ENCODE measurements at regions not wholly inside any gene's neighbourhood (a gene's known extent, or its start where the extent isn't known, plus 50 kb on each side); places are given as distances from the start of the nearest gene placed in this dataset.

- Histone ChIP-seq H3K9ac (ENCODE audit: low read depth in 1 of 2, low read length in 2 of 2) (no peak overlapping the region), H3K27me3 (ENCODE audit: control insufficient read depth in 1 of 2, insufficient read depth in 2 of 2, low read length in 2 of 2) (no peaks in the 10 kb centered on the region), H3K36me3 (ENCODE audit: control insufficient read depth in 1 of 2, insufficient read depth in 2 of 2, low read length in 2 of 2) (no peaks in the 10 kb centered on the region), H3K4me1 (ENCODE audit: control insufficient read depth in 1 of 2, insufficient read depth in 2 of 2, low read length in 2 of 2) (peaks cover 4 to 6% of the 10 kb centered on the region in 2 donors), H3K27ac (ENCODE audit: low read depth, low read length) (no peak overlapping the region), H3K9me3 (ENCODE audit: control insufficient read depth in 1 of 2, low read length in 2 of 2) (no peaks in the 10 kb centered on the region), H3K4me3 (ENCODE audit: low read depth in 1 of 2, low read length in 2 of 2) (no peak overlapping the region)
Observed at GRCh38 chr14:100445436-100446088, 122.4 kb downstream of the SLC25A47 start.

- H3K4me3 ChIP-seq (ENCODE audit: low read depth in 1 of 2, low read length in 2 of 2): no peak overlapping the region
- H3K9me3 ChIP-seq (ENCODE audit: control insufficient read depth in 1 of 2, low read length in 2 of 2): no peaks in the 10 kb centered on the region
- no peaks in the 10 kb centered on the region for H3K27me3 ChIP-seq (ENCODE audit: control insufficient read depth in 1 of 2, insufficient read depth in 2 of 2, low read length in 2 of 2)
- no peaks in the 10 kb centered on the region for H3K36me3 ChIP-seq (ENCODE audit: control insufficient read depth in 1 of 2, insufficient read depth in 2 of 2, low read length in 2 of 2)
- no peak overlapping the region for H3K9ac ChIP-seq (ENCODE audit: low read depth in 1 of 2, low read length in 2 of 2)
- no peak overlapping the region for H3K27ac ChIP-seq (ENCODE audit: low read depth, low read length)
- H3K4me1 ChIP-seq (ENCODE audit: control insufficient read depth in 1 of 2, insufficient read depth in 2 of 2, low read length in 2 of 2): no peaks in the 10 kb centered on the region
Observed at GRCh38 chr14:100446572-100446971, 123.4 kb downstream of the SLC25A47 start.

- Histone ChIP-seq H3K9ac (ENCODE audit: low read depth in 1 of 2, low read length in 2 of 2) (no peak overlapping the region), H3K27ac (ENCODE audit: low read depth, low read length) (no peak overlapping the region), H3K4me3 (ENCODE audit: low read depth in 1 of 2, low read length in 2 of 2) (no peak overlapping the region), H3K9me3 (ENCODE audit: control insufficient read depth in 1 of 2, low read length in 2 of 2) (no peaks in the 10 kb centered on the region), H3K36me3 (ENCODE audit: control insufficient read depth in 1 of 2, insufficient read depth in 2 of 2, low read length in 2 of 2) (no peaks in the 10 kb centered on the region), H3K4me1 (ENCODE audit: control insufficient read depth in 1 of 2, insufficient read depth in 2 of 2, low read length in 2 of 2) (no peaks in the 10 kb centered on the region), H3K27me3 (ENCODE audit: control insufficient read depth in 1 of 2, insufficient read depth in 2 of 2, low read length in 2 of 2) (no peaks in the 10 kb centered on the region)
Observed at GRCh38 chr14:100448376-100448775, 125.2 kb downstream of the SLC25A47 start.

- Histone ChIP-seq H3K27me3 (ENCODE audit: control insufficient read depth in 1 of 2, insufficient read depth in 2 of 2, low read length in 2 of 2) (no peaks in the 10 kb centered on the region), H3K9me3 (ENCODE audit: control insufficient read depth in 1 of 2, low read length in 2 of 2) (no peaks in the 10 kb centered on the region), H3K27ac (ENCODE audit: low read depth, low read length) (no peak overlapping the region), H3K36me3 (ENCODE audit: control insufficient read depth in 1 of 2, insufficient read depth in 2 of 2, low read length in 2 of 2) (no peaks in the 10 kb centered on the region), H3K4me1 (ENCODE audit: control insufficient read depth in 1 of 2, insufficient read depth in 2 of 2, low read length in 2 of 2) (no peaks in the 10 kb centered on the region), H3K4me3 (ENCODE audit: low read depth in 1 of 2, low read length in 2 of 2) (no peak overlapping the region), H3K9ac (ENCODE audit: low read depth in 1 of 2, low read length in 2 of 2) (no peak overlapping the region)
Observed at GRCh38 chr14:100449225-100449987, 126.3 kb downstream of the SLC25A47 start.

GRCh38 chr14:100450049-100450448, 126.9 kb downstream of the SLC25A47 start:
- no peak overlapping the region for H3K9ac ChIP-seq (ENCODE audit: low read depth in 1 of 2, low read length in 2 of 2)
- no peaks in the 10 kb centered on the region for H3K9me3 ChIP-seq (ENCODE audit: control insufficient read depth in 1 of 2, low read length in 2 of 2)
- H3K27me3 ChIP-seq (ENCODE audit: control insufficient read depth in 1 of 2, insufficient read depth in 2 of 2, low read length in 2 of 2): no peaks in the 10 kb centered on the region
- H3K36me3 ChIP-seq (ENCODE audit: control insufficient read depth in 1 of 2, insufficient read depth in 2 of 2, low read length in 2 of 2): no peaks in the 10 kb centered on the region
- no peaks in the 10 kb centered on the region for H3K4me1 ChIP-seq (ENCODE audit: control insufficient read depth in 1 of 2, insufficient read depth in 2 of 2, low read length in 2 of 2)
- H3K27ac ChIP-seq (ENCODE audit: low read depth, low read length): no peak overlapping the region
- H3K4me3 ChIP-seq (ENCODE audit: low read depth in 1 of 2, low read length in 2 of 2): no peak overlapping the region

GRCh38 chr14:100450736-100451135, 127.6 kb downstream of the SLC25A47 start:
- Histone ChIP-seq H3K4me1 (ENCODE audit: control insufficient read depth in 1 of 2, insufficient read depth in 2 of 2, low read length in 2 of 2) (no peaks in the 10 kb centered on the region), H3K9ac (ENCODE audit: low read depth in 1 of 2, low read length in 2 of 2) (no peak overlapping the region), H3K36me3 (ENCODE audit: control insufficient read depth in 1 of 2, insufficient read depth in 2 of 2, low read length in 2 of 2) (no peaks in the 10 kb centered on the region), H3K27ac (ENCODE audit: low read depth, low read length) (no peak overlapping the region), H3K9me3 (ENCODE audit: control insufficient read depth in 1 of 2, low read length in 2 of 2) (no peaks in the 10 kb centered on the region), H3K27me3 (ENCODE audit: control insufficient read depth in 1 of 2, insufficient read depth in 2 of 2, low read length in 2 of 2) (no peaks in the 10 kb centered on the region), H3K4me3 (ENCODE audit: low read depth in 1 of 2, low read length in 2 of 2) (no peak overlapping the region)

- no peak overlapping the region for H3K9ac ChIP-seq (ENCODE audit: low read depth in 1 of 2, low read length in 2 of 2)
- H3K9me3 ChIP-seq (ENCODE audit: control insufficient read depth in 1 of 2, low read length in 2 of 2): no peaks in the 10 kb centered on the region
- no peaks in the 10 kb centered on the region for H3K36me3 ChIP-seq (ENCODE audit: control insufficient read depth in 1 of 2, insufficient read depth in 2 of 2, low read length in 2 of 2)
- H3K4me3 ChIP-seq (ENCODE audit: low read depth in 1 of 2, low read length in 2 of 2): no peak overlapping the region
- no peaks in the 10 kb centered on the region for H3K4me1 ChIP-seq (ENCODE audit: control insufficient read depth in 1 of 2, insufficient read depth in 2 of 2, low read length in 2 of 2)
- H3K27me3 ChIP-seq (ENCODE audit: control insufficient read depth in 1 of 2, insufficient read depth in 2 of 2, low read length in 2 of 2): no peaks in the 10 kb centered on the region
- no peak overlapping the region for H3K27ac ChIP-seq (ENCODE audit: low read depth, low read length)
Observed at GRCh38 chr14:100451264-100451663, 128.1 kb downstream of the SLC25A47 start.

GRCh38 chr14:100453930-100454329, 130.8 kb downstream of the SLC25A47 start:
- Histone ChIP-seq H3K9me3 (ENCODE audit: control insufficient read depth in 1 of 2, low read length in 2 of 2) (no peaks in the 10 kb centered on the region), H3K4me1 (ENCODE audit: control insufficient read depth in 1 of 2, insufficient read depth in 2 of 2, low read length in 2 of 2) (no peaks in the 10 kb centered on the region), H3K36me3 (ENCODE audit: control insufficient read depth in 1 of 2, insufficient read depth in 2 of 2, low read length in 2 of 2) (no peaks in the 10 kb centered on the region), H3K27me3 (ENCODE audit: control insufficient read depth in 1 of 2, insufficient read depth in 2 of 2, low read length in 2 of 2) (no peaks in the 10 kb centered on the region), H3K9ac (ENCODE audit: low read depth in 1 of 2, low read length in 2 of 2) (no peak overlapping the region), H3K4me3 (ENCODE audit: low read depth in 1 of 2, low read length in 2 of 2) (no peak overlapping the region), H3K27ac (ENCODE audit: low read depth, low read length) (no peak overlapping the region)

- no peaks in the 10 kb centered on the region for H3K9me3 ChIP-seq (ENCODE audit: control insufficient read depth in 1 of 2, low read length in 2 of 2)
- H3K4me3 ChIP-seq (ENCODE audit: low read depth in 1 of 2, low read length in 2 of 2): no peak overlapping the region
- no peaks in the 10 kb centered on the region for H3K27me3 ChIP-seq (ENCODE audit: control insufficient read depth in 1 of 2, insufficient read depth in 2 of 2, low read length in 2 of 2)
- no peak overlapping the region for H3K9ac ChIP-seq (ENCODE audit: low read depth in 1 of 2, low read length in 2 of 2)
- no peaks in the 10 kb centered on the region for H3K36me3 ChIP-seq (ENCODE audit: control insufficient read depth in 1 of 2, insufficient read depth in 2 of 2, low read length in 2 of 2)
- H3K4me1 ChIP-seq (ENCODE audit: control insufficient read depth in 1 of 2, insufficient read depth in 2 of 2, low read length in 2 of 2): no peaks in the 10 kb centered on the region
- H3K27ac ChIP-seq (ENCODE audit: low read depth, low read length): no peak overlapping the region
Observed at GRCh38 chr14:100454437-100454836, 131.3 kb downstream of the SLC25A47 start.

- Histone ChIP-seq H3K4me3 (ENCODE audit: low read depth in 1 of 2, low read length in 2 of 2) (no peak overlapping the region), H3K9ac (ENCODE audit: low read depth in 1 of 2, low read length in 2 of 2) (no peak overlapping the region)
Observed at GRCh38 chr14:100463937-100464336, 123.3 kb downstream of the BEGAIN start.

More at GRCh38 chr14:100463937-100464336, 123.3 kb downstream of the BEGAIN start:
- no peaks in the 10 kb centered on the region for H3K4me1 ChIP-seq (ENCODE audit: control insufficient read depth in 1 of 2, insufficient read depth in 2 of 2, low read length in 2 of 2)
- H3K27ac ChIP-seq (ENCODE audit: low read depth, low read length): no peak overlapping the region
- H3K36me3 ChIP-seq (ENCODE audit: control insufficient read depth in 1 of 2, insufficient read depth in 2 of 2, low read length in 2 of 2): no peaks in the 10 kb centered on the region
- no peaks in the 10 kb centered on the region for H3K9me3 ChIP-seq (ENCODE audit: control insufficient read depth in 1 of 2, low read length in 2 of 2)
- no peaks in the 10 kb centered on the region for H3K27me3 ChIP-seq (ENCODE audit: control insufficient read depth in 1 of 2, insufficient read depth in 2 of 2, low read length in 2 of 2)

Measured in duodenal mucosa (tissue), 2 donors.